Trophoblast cell (in vitro differentiated cells and primary cell): ENCODE measurements at regions not wholly inside any gene's neighbourhood (a gene's known extent, or its start where the extent isn't known, plus 50 kb on each side); places are given as distances from the start of the nearest gene placed in this dataset.

Experiments
- DNase-seq, 2 donors: peaks; one replicate each; pipeline ENCODE4 v3.0.0-alpha.2; 2016
- H2AFZ ChIP-seq: 2 replicates; pipeline ENCODE4 v1.6.1; 2013; ENCODE audit warnings: low read length, moderate library complexity, mild to moderate bottlenecking; ENCODE audit not compliant: insufficient read depth, poor library complexity
- H2AK5ac ChIP-seq: 2 replicates; pipeline ENCODE4 v1.6.1; 2013; ENCODE audit warnings: mild to moderate bottlenecking, low read length
- H2BK120ac ChIP-seq: 2 replicates; pipeline ENCODE4 v1.6.1; 2013; ENCODE audit warnings: low read length, mild to moderate bottlenecking, moderate library complexity; ENCODE audit not compliant: insufficient read depth, poor library complexity
- H2BK12ac ChIP-seq: 2 replicates; pipeline ENCODE4 v1.6.1; 2013; ENCODE audit warnings: mild to moderate bottlenecking, low read length, moderate library complexity
- H2BK5ac ChIP-seq: 2 replicates; pipeline ENCODE4 v1.6.1; 2013; ENCODE audit warnings: low read length, low read depth, moderate library complexity, mild to moderate bottlenecking; ENCODE audit not compliant: poor library complexity
- H3K14ac ChIP-seq: 2 replicates; pipeline ENCODE4 v1.6.1; 2013; ENCODE audit warnings: mild to moderate bottlenecking, low read length
- H3K18ac ChIP-seq: 2 replicates; pipeline ENCODE4 v1.6.1; 2013; ENCODE audit warnings: mild to moderate bottlenecking, low read length
- H3K23ac ChIP-seq: 2 replicates; pipeline ENCODE4 v1.6.1; 2013; ENCODE audit warnings: low read length
- H3K27ac ChIP-seq: 2 replicates; pipeline ENCODE4 v1.5.1; 2013; ENCODE audit warnings: low read depth, mild to moderate bottlenecking, inconsistent platforms, low read length, moderate library complexity
- H3K27me3 ChIP-seq: 2 replicates; pipeline ENCODE4 v1.6.1; 2013; ENCODE audit warnings: inconsistent platforms, mild to moderate bottlenecking, low read length, moderate library complexity; ENCODE audit not compliant: insufficient read depth
- H3K36me3 ChIP-seq, 2 experiments: 1 replicate in 1 of 2; 2 replicates in 1 of 2; pipeline ENCODE4 v1.6.1; 2013; ENCODE audit warnings: low read length in 2 of 2, mild to moderate bottlenecking in 2 of 2, moderate library complexity in 1 of 2; ENCODE audit not compliant: insufficient read depth in 2 of 2, control insufficient read depth in 1 of 2
- H3K4ac ChIP-seq: 2 replicates; pipeline ENCODE4 v1.6.1; 2013; ENCODE audit warnings: low read depth, mild to moderate bottlenecking, low read length, moderate library complexity
- H3K4me1 ChIP-seq, 2 experiments: 1 replicate in 1 of 2; 2 replicates in 1 of 2; pipeline ENCODE4 v1.6.1; 2013; ENCODE audit warnings: low read length in 2 of 2, mild to moderate bottlenecking in 2 of 2, moderate library complexity in 1 of 2; ENCODE audit not compliant: insufficient read depth in 2 of 2, control insufficient read depth in 1 of 2
- H3K4me2 ChIP-seq: 2 replicates; pipeline ENCODE4 v1.6.1; 2013; ENCODE audit warnings: inconsistent platforms, mild to moderate bottlenecking, low read length, moderate library complexity
- H3K4me3 ChIP-seq: 2 replicates; pipeline ENCODE4 v1.5.1; 2013; ENCODE audit warnings: mild to moderate bottlenecking, low read depth, low read length, inconsistent platforms
- H3K79me1 ChIP-seq: one replicate; pipeline ENCODE4 v1.6.1; 2013; ENCODE audit warnings: low read length
- H3K79me2 ChIP-seq: 2 replicates; pipeline ENCODE4 v1.6.1; 2013; ENCODE audit warnings: low read length, mild to moderate bottlenecking; ENCODE audit not compliant: control insufficient read depth, insufficient read depth, poor library complexity
- H3K9ac ChIP-seq: 2 replicates; pipeline ENCODE4 v1.6.1; 2013; ENCODE audit warnings: mild to moderate bottlenecking, low read length
- H3K9me3 ChIP-seq: 2 replicates; pipeline ENCODE4 v1.6.1; 2013; ENCODE audit warnings: low read depth, mild to moderate bottlenecking, control low read depth, inconsistent platforms, low read length; ENCODE audit not compliant: insufficient read depth
- H4K12ac ChIP-seq: 2 replicates; pipeline ENCODE4 v1.6.1; 2013; ENCODE audit warnings: low read depth, mild to moderate bottlenecking, low read length, moderate library complexity
- H4K8ac ChIP-seq: 2 replicates; pipeline ENCODE4 v1.6.1; 2013; ENCODE audit warnings: low read depth, mild to moderate bottlenecking, low read length, moderate library complexity
- H4K91ac ChIP-seq: one replicate; pipeline ENCODE4 v1.6.1; 2013; ENCODE audit warnings: low read depth, mild to moderate bottlenecking, low read length, moderate library complexity
- WGBS: extraction: QIAGEN DNeasy Blood & Tissue Kit; methylation state at CpG from one replicate; pipeline ENCODE4 v1.1.7; 2013; ENCODE audit warnings: missing lambda C conversion rate; ENCODE audit not compliant: insufficient read length, insufficient coverage; ENCODE audit errors: extremely low coverage; 5-methylcytosine and 5-hydroxymethylcytosine counted together

DNA sequence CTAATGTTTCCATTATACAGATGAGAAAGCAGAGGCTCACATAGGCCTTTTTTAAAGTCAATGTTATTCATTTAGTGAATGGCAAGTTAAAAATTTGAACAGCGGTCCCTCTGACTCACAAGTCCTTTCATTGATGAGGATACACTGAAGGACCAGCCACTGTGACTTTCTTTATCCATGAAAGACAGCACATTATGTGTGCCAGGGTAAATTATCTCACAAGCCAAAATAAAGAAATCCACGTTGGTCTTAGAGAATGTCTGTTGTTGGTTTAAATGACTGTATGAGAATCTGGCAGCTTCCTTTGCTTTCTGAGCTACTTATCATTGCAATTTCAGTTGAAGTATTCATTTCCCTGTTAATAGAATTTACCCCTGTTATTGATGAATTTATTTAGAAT is 485.1 kb downstream of the TBL1XR1 start:
- WGBS = no CpG with 5 or more reads among the region's 2 CpGs
- H3K9me3 ChIP-seq = no peaks in the 10 kb centered on the region
- H2BK5ac ChIP-seq = no peak overlapping the region

GRCh38 chr3:176699288-176699687 is 498.0 kb downstream of the TBL1XR1 start:
- H2AK5ac ChIP-seq = no peak overlapping the region
- H3K18ac ChIP-seq = no peak overlapping the region
- no peak overlapping the region for H3K4me3 ChIP-seq
- no peak overlapping the region for H4K8ac ChIP-seq
- no peaks in the 10 kb centered on the region for H3K9me3 ChIP-seq
- H3K79me2 ChIP-seq = no peaks in the 10 kb centered on the region
- no peak overlapping the region for H2BK120ac ChIP-seq
- no peak overlapping the region for H2BK5ac ChIP-seq
- no peak overlapping the region for H4K91ac ChIP-seq
- no peak overlapping the region for H3K27ac ChIP-seq
- H3K4me1 ChIP-seq = no peaks in the 10 kb centered on the region
- WGBS = no CpG with 5 or more reads among the region's 4 CpGs
- H3K4ac ChIP-seq = no peak overlapping the region
- no peaks in the 10 kb centered on the region for H3K27me3 ChIP-seq
- H3K23ac ChIP-seq = no peak overlapping the region
- H2AFZ ChIP-seq = no peak overlapping the region
- H3K14ac ChIP-seq = no peak overlapping the region
- no peak overlapping the region for H3K4me2 ChIP-seq
- no peaks in the 10 kb centered on the region for H3K79me1 ChIP-seq
- H3K9ac ChIP-seq = no peak overlapping the region
- H2BK12ac ChIP-seq = no peak overlapping the region
- H4K12ac ChIP-seq = no peak overlapping the region
- no peak for DNase-seq
- no peaks in the 10 kb centered on the region for H3K36me3 ChIP-seq

More for the DNA sequence above, 485.1 kb downstream of the TBL1XR1 start:
- Histone ChIP-seq H3K36me3 (no peaks in the 10 kb centered on the region), H3K18ac (no peak overlapping the region), H2BK12ac (no peak overlapping the region), H3K79me1 (no peaks in the 10 kb centered on the region), H4K91ac (no peak overlapping the region), H2BK120ac (no peak overlapping the region), H3K79me2 (no peaks in the 10 kb centered on the region), H2AK5ac (no peak overlapping the region), H3K9ac (no peak overlapping the region), H3K14ac (no peak overlapping the region), H4K8ac (no peak overlapping the region), H3K23ac (no peak overlapping the region), H3K27me3 (no peaks in the 10 kb centered on the region), H4K12ac (no peak overlapping the region), H3K4me3 (no peak overlapping the region), H3K4ac (no peak overlapping the region), H3K4me1 (peaks cover 0 to 2% of the 10 kb centered on the region in 2 experiments), H3K4me2 (no peak overlapping the region), H2AFZ (no peak overlapping the region), H3K27ac (no peak overlapping the region)
- no peak for DNase-seq

GRCh38 chr3:176697284-176697889 is 499.9 kb downstream of the TBL1XR1 start:
- Histone ChIP-seq H3K79me1 (no peaks in the 10 kb centered on the region), H2AK5ac (no peak overlapping the region), H2BK12ac (no peak overlapping the region), H3K9ac (no peak overlapping the region), H3K4me3 (no peak overlapping the region), H3K27me3 (no peaks in the 10 kb centered on the region), H3K18ac (no peak overlapping the region), H3K9me3 (no peaks in the 10 kb centered on the region), H3K79me2 (no peaks in the 10 kb centered on the region), H2BK120ac (no peak overlapping the region), H3K4ac (no peak overlapping the region), H2AFZ (no peak overlapping the region), H3K36me3 (no peaks in the 10 kb centered on the region), H4K8ac (no peak overlapping the region), H3K27ac (no peak overlapping the region), H2BK5ac (no peak overlapping the region), H3K4me1 (no peaks in the 10 kb centered on the region), H3K4me2 (no peak overlapping the region), H3K23ac (no peak overlapping the region), H4K12ac (no peak overlapping the region), H4K91ac (no peak overlapping the region), H3K14ac (no peak overlapping the region)
- DNase-seq = peak; percentile 2 to 36
- no CpG with 5 or more reads among the region's 9 CpGs for WGBS

GRCh38 chr3:176696816-176697215 is 500.5 kb downstream of the TBL1XR1 start:
- Histone ChIP-seq H3K27ac (no peak overlapping the region), H3K27me3 (no peaks in the 10 kb centered on the region), H3K4me3 (no peak overlapping the region), H3K9me3 (no peaks in the 10 kb centered on the region), H3K9ac (no peak overlapping the region), H3K79me2 (no peaks in the 10 kb centered on the region), H3K4me2 (no peak overlapping the region), H2AK5ac (no peak overlapping the region), H3K18ac (no peak overlapping the region), H4K12ac (no peak overlapping the region), H3K79me1 (no peaks in the 10 kb centered on the region), H2AFZ (no peak overlapping the region), H3K4ac (no peak overlapping the region), H3K4me1 (no peaks in the 10 kb centered on the region), H3K14ac (no peak overlapping the region), H3K23ac (no peak overlapping the region), H4K91ac (no peak overlapping the region), H2BK5ac (no peak overlapping the region), H3K36me3 (no peaks in the 10 kb centered on the region), H2BK120ac (no peak overlapping the region), H4K8ac (no peak overlapping the region), H2BK12ac (no peak overlapping the region)
- WGBS = no CpG with 5 or more reads among the region's 4 CpGs
- no peak for DNase-seq
